Stomach (tissue), 8 donors: ENCODE measurements at regions not wholly inside any gene's neighbourhood (a gene's known extent, or its start where the extent isn't known, plus 50 kb on each side); places are given as distances from the start of the nearest gene placed in this dataset.

Experiments used
- DNase-seq, 2 donors: peaks; one replicate each; pipeline versions ENCODE4 v3.0.0 to v3.0.0-alpha.2; 2013 to 2019
- H3K27ac ChIP-seq, 5 donors: fragments of 200-600 bp in 4 of 5; sonication (generic) in 4 of 5; one replicate each; pipeline ENCODE4 v1.5.1; 2013 to 2019; ENCODE audit warnings: mild to moderate bottlenecking in 1 of 5, moderate library complexity in 1 of 5
- H3K27me3 ChIP-seq, 3 donors: fragments of 200-600 bp; sonication (generic); one replicate each; pipeline ENCODE4 v1.5.1; 2017 to 2019; ENCODE audit warnings: mixed run types in 1 of 3
- H3K36me3 ChIP-seq, 4 donors: fragments of 200-600 bp; sonication (generic); 1 replicate in 3 of 4; 2 replicates in 1 of 4; pipeline ENCODE4 v1.5.1; 2016 to 2019
- H3K4me1 ChIP-seq, 4 donors: fragments of 200-600 bp; sonication (generic); one replicate each; pipeline ENCODE4 v1.5.1; 2016 to 2019
- H3K4me3 ChIP-seq, 4 donors: fragments of 200-600 bp; sonication (generic) in 3 of 4; one replicate each; pipeline ENCODE4 v1.5.1; 2016 to 2019; ENCODE audit warnings: mild to moderate bottlenecking in 1 of 4
- H3K9me3 ChIP-seq, 4 donors: fragments of 200-600 bp; sonication (generic); one replicate each; pipeline ENCODE4 v1.5.1; 2016 to 2019
- EP300 ChIP-seq: sonication (generic); formaldehyde crosslinking; IDR thresholded peaks from one replicate; pipeline ENCODE4 v1.6.1; 2017; ENCODE audit warnings: antibody characterized with exemption
- POLR2A ChIP-seq, 4 donors: fragments of 450-650 bp; IDR thresholded peaks; one replicate each; pipeline ENCODE4 v1.6.1; 2016; ENCODE audit warnings: antibody characterized with exemption in 4 of 4, control low read depth in 2 of 4, mild to moderate bottlenecking in 1 of 4, moderate library complexity in 1 of 4
- POLR2AphosphoS5 ChIP-seq, 3 donors: sonication (generic); formaldehyde crosslinking; IDR thresholded peaks; one replicate each; pipeline ENCODE4 v1.6.1; 2016; ENCODE audit warnings: antibody characterized with exemption in 3 of 3
- WGBS, 5 donors: extraction: QIAGEN DNeasy Blood & Tissue Kit in 3 of 5; methylation state at CpG; one replicate each; pipeline versions ENCODE4 v1.1.5 to v1.1.7; 2013 to 2018; 5-methylcytosine and 5-hydroxymethylcytosine counted together
- intact Hi-C: fragments of 100-400 bp; cut with DNase I; formaldehyde crosslinking; loops from one replicate; pipeline ENCODE4 v1.15.1; 2023; ENCODE audit warnings: low total_unique reads
- TF ChIP-seq, protein P1 (sequence below), 7 experiments: fragments of 450-650 bp in 4 of 7; fragments of 200-600 bp in 3 of 7; sonication (generic) in 3 of 7; IDR thresholded peaks; one replicate each; pipeline ENCODE4 v1.5.1; 2016 to 2019; ENCODE audit warnings: antibody characterized with exemption in 7 of 7, control low read depth in 2 of 7, mild to moderate bottlenecking in 1 of 7
- donor health status: healthy with polysubstance abuse.
- donor health status: Bipolar disorder and iron deficiency.
- donor health status: healthy.

DNA sequence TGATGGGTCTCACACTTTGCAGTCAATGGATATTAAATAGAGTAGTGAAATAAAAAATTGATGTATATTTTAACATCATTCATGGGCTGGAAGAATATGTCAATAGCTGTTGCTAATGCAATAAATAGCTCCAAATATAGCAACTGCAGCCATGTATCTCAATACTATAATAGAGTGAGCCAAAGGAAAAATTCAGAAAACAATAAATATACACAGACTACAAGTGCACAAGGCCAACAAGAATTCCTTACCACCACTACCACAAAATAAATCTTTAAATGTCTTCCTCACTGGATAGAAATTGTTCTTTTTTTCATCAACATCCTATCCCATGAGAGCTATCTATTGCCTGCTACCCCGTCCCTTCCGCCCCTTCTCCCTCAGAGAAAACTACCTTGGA lies 113.1 kb upstream of the TRIM24 start:
- Histone ChIP-seq H3K36me3 (no peaks in the 10 kb centered on the region), H3K4me3 (no peak overlapping the region), H3K27me3 (no peaks in the 10 kb centered on the region), H3K4me1 (no peaks in the 10 kb centered on the region), H3K9me3 (peaks cover 18 to 70% (median 40%) of the 10 kb centered on the region in 4 donors), H3K27ac (no peak overlapping the region)
- TF ChIP-seq EP300 (no peak), POLR2AphosphoS5 (IDR thresholded peaks at IDR 0.05) (no peak), POLR2A (IDR thresholded peaks at IDR 0.05) (no peak)
- TF ChIP-seq, protein P1, sequence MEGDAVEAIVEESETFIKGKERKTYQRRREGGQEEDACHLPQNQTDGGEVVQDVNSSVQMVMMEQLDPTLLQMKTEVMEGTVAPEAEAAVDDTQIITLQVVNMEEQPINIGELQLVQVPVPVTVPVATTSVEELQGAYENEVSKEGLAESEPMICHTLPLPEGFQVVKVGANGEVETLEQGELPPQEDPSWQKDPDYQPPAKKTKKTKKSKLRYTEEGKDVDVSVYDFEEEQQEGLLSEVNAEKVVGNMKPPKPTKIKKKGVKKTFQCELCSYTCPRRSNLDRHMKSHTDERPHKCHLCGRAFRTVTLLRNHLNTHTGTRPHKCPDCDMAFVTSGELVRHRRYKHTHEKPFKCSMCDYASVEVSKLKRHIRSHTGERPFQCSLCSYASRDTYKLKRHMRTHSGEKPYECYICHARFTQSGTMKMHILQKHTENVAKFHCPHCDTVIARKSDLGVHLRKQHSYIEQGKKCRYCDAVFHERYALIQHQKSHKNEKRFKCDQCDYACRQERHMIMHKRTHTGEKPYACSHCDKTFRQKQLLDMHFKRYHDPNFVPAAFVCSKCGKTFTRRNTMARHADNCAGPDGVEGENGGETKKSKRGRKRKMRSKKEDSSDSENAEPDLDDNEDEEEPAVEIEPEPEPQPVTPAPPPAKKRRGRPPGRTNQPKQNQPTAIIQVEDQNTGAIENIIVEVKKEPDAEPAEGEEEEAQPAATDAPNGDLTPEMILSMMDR (IDR thresholded peaks at IDR 0.05), result no peak
- 87 to 97% (median 93%) methylated on average over 2 of the region's 2 CpGs for WGBS, 5 donors
- intact Hi-C loops, result no loop called here
- DNase-seq, result no peak

DNA sequence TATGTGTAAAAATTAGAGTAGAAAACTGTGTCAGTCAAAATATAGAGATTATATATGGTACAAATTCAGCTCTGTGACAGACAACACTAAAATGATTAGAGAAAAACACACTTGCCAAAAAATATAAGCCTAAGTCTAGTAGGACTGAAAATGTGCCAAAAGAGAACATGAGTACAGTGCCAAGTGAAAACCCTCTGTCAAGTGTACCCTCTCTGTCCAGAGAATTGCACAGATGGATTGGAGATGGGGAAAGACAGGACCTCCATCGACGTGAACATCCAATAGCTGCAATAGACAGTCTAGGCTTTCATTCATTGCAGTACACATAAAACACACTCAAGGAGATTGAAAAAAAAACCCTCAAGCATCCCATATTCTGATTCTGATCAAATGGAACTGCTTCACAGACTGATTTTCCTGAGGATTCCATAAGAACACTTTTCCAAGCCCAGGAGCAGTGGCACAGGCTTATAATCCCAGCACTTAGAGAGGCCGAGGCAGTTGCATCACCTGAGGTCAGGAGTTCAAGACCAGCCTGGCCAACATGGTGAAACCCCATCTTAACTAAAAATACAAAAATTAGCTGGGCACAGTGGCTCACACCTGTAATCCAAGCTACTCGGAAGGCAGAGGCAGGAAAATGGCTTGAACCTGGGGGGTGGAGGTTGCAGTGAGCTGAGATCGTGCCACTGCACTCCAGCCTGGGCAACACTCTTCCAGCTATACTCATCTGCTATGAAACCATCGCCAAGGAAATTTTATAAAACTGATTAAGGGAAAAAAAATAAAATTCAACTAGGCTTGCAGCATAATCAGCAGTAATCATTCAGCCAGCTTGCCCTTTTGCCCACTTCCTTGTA lies 110.0 kb upstream of the TRIM24 start:
- TF ChIP-seq POLR2AphosphoS5 (IDR thresholded peaks at IDR 0.05) (no peak), POLR2A (IDR thresholded peaks at IDR 0.05) (no peak), EP300 (no peak)
- TF ChIP-seq, protein P1 (IDR thresholded peaks at IDR 0.05), result no peak
- 87 to 91% (median 88%) methylated on average over 6 of the region's 6 CpGs for WGBS, 5 donors
- H3K27me3 ChIP-seq, result no peaks in the 10 kb centered on the region
- H3K36me3 ChIP-seq, result no peaks in the 10 kb centered on the region
- no peak for DNase-seq
- H3K27ac ChIP-seq, result no peak overlapping the region
- H3K9me3 ChIP-seq, result peaks cover 16 to 52% (median 28%) of the 10 kb centered on the region in 4 donors
- H3K4me1 ChIP-seq, result no peaks in the 10 kb centered on the region
- intact Hi-C loops, result no loop called here
- no peak overlapping the region for H3K4me3 ChIP-seq

DNA sequence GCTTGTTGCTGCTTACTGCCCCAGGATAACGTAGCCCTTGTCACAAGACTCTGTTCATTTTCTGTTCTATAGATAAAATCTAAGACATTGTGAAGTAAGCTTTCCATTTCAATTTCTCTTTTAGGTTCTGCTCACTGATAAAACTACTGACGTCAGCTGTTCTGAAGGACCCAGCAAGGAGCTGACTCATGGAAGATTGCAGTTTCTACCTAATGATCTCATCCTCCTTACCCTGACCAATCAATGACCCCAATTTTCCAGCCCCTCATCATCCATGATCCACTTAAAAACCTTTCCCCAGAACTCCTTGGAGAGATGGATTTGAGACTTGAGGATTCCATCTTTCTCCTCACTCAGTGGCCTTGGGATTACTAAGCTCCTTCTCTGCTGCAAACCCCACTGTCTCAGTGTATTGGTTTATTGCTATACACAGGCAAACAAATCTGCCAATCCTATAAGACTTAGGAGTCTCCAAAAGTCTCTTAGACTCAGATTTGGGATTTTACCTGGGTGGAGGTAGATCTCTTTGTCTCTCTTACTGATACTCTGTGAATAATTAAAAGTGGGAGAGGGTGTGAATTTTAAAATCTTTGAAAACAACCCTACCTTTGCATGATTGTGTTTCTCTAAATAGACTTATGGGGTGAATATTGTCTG lies 109.2 kb upstream of the TRIM24 start:
- Histone ChIP-seq H3K36me3 (no peaks in the 10 kb centered on the region), H3K4me1 (no peaks in the 10 kb centered on the region), H3K27me3 (no peaks in the 10 kb centered on the region), H3K4me3 (no peak overlapping the region), H3K27ac (no peak overlapping the region), H3K9me3 (peaks cover 8 to 44% (median 21%) of the 10 kb centered on the region in 4 donors)
- DNase-seq, result no peak
- 47 to 72% (median 57%) methylated on average over 2 of the region's 2 CpGs for WGBS, 5 donors
- no peak for TF ChIP-seq EP300
- TF ChIP-seq POLR2AphosphoS5 (IDR thresholded peaks at IDR 0.05), result no peak
- TF ChIP-seq, protein P1 (IDR thresholded peaks at IDR 0.05), result no peak
- TF ChIP-seq POLR2A (IDR thresholded peaks at IDR 0.05), result no peak
- intact Hi-C loops, result no loop called here

DNA sequence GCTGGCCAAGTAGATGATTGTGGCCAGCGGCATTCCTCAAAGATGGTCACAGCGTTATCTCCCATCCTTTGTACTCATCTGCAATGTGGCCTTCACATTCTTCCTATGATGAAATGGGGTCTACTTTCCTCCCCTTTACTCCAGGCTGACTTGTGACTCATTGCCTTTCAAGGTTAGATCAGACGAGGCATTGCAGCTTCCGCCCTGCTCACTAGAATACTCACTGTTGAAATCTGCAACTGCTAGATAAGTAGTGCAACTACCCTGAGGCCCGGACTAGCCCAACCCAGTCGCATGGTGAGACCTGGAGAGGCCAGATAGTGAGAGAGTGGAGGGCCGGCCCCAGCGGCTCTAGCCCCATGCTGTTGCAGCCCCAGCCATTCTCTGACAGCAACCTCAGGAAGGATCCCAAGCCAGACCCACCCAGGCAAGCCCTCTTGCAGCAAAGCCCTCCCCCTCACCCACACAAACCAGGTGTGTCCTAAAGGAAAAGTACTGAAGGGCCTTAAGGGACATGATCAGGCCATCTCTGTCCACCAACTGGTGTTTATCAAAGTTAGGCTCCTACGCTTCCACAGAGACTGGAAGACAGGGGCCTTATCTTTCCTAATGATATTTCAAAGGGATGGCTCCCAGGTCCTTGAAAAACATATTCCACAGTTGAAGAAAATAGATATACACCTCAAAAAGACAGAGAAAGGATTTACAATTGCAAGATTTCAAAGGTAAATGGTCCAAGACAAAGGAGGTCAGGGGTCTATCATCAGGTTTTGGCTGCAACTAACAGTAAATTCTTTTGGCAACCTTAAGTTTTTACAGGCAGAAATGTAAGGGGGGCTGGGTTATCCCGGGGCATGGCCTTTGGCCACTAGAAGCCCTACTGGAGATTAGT lies 107.2 kb upstream of the TRIM24 start:
- Histone ChIP-seq H3K9me3 (peaks cover 5 to 32% (median 16%) of the 10 kb centered on the region in 4 donors), H3K27ac (no peak overlapping the region), H3K27me3 (no peaks in the 10 kb centered on the region), H3K36me3 (no peaks in the 10 kb centered on the region), H3K4me1 (no peaks in the 10 kb centered on the region), H3K4me3 (no peak overlapping the region)
- TF ChIP-seq EP300 (no peak), POLR2A (IDR thresholded peaks at IDR 0.05) (no peak), POLR2AphosphoS5 (IDR thresholded peaks at IDR 0.05) (no peak)
- TF ChIP-seq, protein P1 (IDR thresholded peaks at IDR 0.05), result no peak
- intact Hi-C loops, result no loop called here
- peak in 1 of 2 donors; percentile 17 for DNase-seq
- WGBS, 5 donors, result 83 to 91% (median 89%) methylated on average over 8 to 10 of the region's 10 CpGs
